AG08395 (cell line): ENCODE measurements at regions not wholly inside any gene's neighbourhood (a gene's known extent, or its start where the extent isn't known, plus 50 kb on each side); places are given as distances from the start of the nearest gene placed in this dataset.
"Not testable (repeated sequence)": the region's sequence is repeated elsewhere in the genome, so short reads cannot be mapped to it uniquely, and the experiment has no call there.

ENCODE experiments used
- DNase-seq: peaks from one replicate; pipeline ENCODE4 v3.0.0; 2012; ENCODE audit warnings: mixed read lengths, low spot score

DNA sequence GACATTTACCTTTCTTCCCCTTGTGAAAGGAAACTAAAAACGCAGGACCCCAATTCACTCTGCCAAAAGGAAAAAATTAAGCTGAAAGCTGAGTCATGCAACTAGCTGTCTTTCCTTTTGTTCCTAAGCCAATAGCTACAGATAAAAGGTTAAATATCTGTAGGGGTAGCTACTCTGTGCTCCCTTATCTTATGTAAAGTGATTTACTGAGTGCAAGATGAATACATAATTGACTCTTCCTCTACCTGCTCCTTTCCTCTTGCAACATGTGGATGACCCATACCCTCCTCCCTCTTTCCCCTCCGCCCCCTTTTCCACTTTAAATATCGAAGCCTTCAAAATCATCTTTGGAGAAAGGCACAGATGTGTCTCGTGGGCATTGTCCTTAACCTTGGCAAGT, 68.0 kb upstream of the ZNF157 start:
- DNase-seq, result no peak

DNA sequence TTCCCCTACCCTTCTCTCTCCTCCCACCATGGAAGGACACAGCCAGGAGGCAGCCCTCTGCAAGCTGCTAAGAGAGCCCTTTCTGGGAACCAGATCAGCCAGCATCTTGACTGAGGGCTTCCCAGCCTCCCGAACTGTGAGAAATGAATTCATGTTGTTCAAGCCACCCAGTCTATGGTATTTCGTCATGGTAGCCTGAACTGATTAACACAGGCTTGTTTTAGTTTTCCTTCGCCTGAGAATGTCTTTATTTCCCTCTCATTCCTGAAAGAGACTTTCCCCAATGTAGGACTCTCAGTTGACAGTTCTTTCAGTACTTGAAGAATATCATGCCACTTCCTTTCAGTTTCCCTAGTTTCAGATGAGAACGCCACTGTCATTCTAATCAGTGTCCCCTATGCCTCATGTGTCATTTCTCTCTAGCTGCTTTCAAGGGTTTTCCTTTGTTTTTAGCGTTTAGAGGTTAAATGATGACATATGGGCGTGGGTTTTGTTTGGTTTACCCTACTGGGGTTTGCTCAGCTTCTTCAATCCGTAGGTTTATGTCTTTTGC, 63.8 kb upstream of the ZNF157 start:
- not testable (repeated sequence) for DNase-seq

DNA sequence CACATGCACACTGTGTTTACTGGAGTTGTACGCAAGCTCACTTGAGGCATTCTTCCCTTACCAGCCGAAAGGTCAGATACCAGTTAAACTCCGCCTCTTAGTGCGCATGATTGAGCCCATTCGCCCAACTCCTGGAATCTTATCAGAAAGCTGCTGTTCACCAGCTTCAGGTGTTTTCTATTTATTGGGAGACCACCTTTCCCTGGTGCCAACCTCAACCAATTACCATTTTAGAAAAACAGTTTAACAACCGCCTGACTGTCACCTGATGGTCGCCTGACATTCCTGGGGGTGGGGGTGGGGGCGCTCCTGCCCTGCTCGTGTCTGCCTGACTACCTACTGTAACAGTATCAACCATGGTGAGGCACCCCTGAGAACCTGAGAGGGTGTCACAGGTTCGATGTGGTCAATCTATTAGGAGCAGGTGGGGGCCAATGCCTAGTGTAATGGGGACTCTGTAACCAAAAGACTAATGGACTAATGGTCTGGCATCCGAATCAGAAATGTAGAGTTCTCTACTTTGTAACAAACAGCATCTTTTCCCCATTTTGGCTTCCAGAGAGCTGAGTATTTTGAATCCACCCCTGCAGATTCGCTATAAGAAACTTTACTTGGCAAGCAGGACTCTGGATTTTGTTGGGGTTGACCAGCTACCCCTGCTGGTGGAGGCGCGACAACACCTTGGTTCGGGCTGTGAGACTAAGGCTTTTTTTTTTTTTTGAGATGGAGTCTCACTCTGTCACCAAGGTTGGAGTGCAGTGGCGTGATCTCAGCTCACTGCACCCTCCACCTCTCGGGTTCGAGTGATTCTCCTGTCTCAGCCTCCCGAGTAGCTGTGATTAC, 58.2 kb upstream of the ZNF157 start:
- DNase-seq, result peak; percentile 68

DNA sequence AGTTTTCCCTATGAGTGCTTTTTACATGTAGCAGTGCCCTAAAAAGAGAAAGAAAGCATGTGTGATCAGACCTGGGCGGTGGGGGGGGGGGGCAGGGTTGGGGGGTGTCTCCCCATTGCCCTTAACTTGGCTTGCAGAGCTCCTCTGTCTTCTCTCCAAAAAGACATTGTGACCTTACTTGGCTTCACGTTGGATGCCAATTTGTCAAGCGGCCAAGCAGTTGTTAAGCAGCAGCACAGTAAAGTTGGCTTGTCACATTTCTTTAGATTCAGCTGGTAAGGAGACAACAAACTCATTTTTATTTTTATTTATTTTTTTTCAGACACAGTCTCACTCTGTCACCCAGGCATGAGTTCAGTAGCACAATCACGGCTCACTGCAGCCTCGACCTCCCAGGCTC, 57.3 kb upstream of the ZNF157 start:
- no peak for DNase-seq

DNA sequence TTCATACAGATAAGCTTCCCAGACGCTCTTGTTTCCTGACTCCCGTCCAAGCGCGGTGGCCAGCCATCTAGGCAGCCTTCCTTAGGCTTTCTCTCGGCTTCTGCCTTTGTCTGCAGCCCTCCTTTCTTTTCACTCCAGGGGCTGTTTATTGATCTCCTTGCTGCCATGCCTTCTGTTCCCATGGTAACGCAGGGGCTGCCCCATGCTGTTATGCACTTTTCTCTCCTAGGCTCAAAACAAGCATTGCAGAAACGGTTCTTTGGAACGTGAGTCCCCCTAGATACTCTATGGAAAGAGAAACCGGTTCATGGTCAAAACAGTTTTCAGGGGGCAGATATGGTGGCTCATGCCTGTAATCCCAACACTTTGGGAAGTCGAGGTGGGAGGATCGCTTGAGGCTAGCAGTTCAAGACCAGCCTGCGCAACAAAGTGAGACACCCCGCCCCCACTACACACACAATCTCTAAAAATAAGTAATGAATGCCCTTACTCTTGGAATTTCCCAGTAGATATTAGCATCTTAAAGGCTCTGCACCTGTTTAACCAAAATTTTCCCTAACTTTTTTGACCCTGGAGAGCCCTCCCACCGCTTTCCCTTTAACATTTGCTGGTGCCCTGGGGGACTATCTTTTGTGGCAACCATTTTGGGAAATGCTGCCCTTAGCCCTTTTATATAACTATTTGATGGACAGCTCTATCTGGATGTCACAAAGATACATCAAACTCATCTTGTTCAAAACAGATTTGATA, 53.9 kb upstream of the ZNF157 start:
- DNase-seq, result no peak
